BJ (cell line): ENCODE measurements at regions not wholly inside any gene's neighbourhood (a gene's known extent, or its start where the extent isn't known, plus 50 kb on each side); places are given as distances from the start of the nearest gene placed in this dataset.

ENCODE experiments used
- CTCF ChIA-PET: fragments of 350-600 bp; formaldehyde crosslinking; extraction: SDS; loops from one replicate; lab custom pipeline; 2021; ENCODE audit warnings: antibody characterized with exemption, inconsistent platforms; lab: Yijun Ruan, JAX
- POLR2A ChIA-PET: fragments of 300-600 bp; sonication (Branson Sonifier 250); formaldehyde crosslinking; extraction: SDS; loops from one replicate; lab custom pipeline; 2021; ENCODE audit warnings: antibody characterized with exemption; lab: Charles Lee
- DNase-seq: peaks from one replicate; pipeline ENCODE4 v3.0.0-alpha.2; 2011; ENCODE audit warnings: low read depth
- H3K27me3 ChIP-seq: 2 replicates; pipeline ENCODE4 v1.6.0; 2011; ENCODE audit warnings: low read length; ENCODE audit not compliant: control insufficient read depth, insufficient read depth
- H3K36me3 ChIP-seq: 2 replicates; pipeline ENCODE4 v1.5.1; 2011; ENCODE audit warnings: low read length; ENCODE audit not compliant: control insufficient read depth, insufficient read depth
- H3K4me3 ChIP-seq: 2 replicates; pipeline ENCODE4 v1.5.1; 2011; ENCODE audit warnings: low read depth, mild to moderate bottlenecking, control low read depth, low read length
- CTCF ChIP-seq: IDR thresholded peaks from 2 replicates; pipeline ENCODE4 v1.5.1; 2011; ENCODE audit warnings: low read depth, mild to moderate bottlenecking, control low read depth, inconsistent platforms, low read length, moderate library complexity; ENCODE audit not compliant: insufficient read depth

GRCh38 chr5:165028356-165028755, 1522.9 kb downstream of the MAT2B start:
- no peak for TF ChIP-seq CTCF
- CTCF ChIA-PET, result no interaction called here
- POLR2A ChIA-PET, result no interaction called here
- Histone ChIP-seq H3K27me3 (no peaks in the 10 kb centered on the region), H3K4me3 (no peak overlapping the region), H3K36me3 (no peaks in the 10 kb centered on the region)
- DNase-seq, result no peak

- Histone ChIP-seq H3K36me3 (no peaks in the 10 kb centered on the region), H3K4me3 (no peak overlapping the region), H3K27me3 (no peaks in the 10 kb centered on the region)
- no peak for TF ChIP-seq CTCF
- ChIA-PET POLR2A (no interaction called here), CTCF (no interaction called here)
- no peak for DNase-seq
Measured at GRCh38 chr5:165029099-165029870, 1523.9 kb downstream of the MAT2B start.

GRCh38 chr5:165030971-165031370, 1525.6 kb downstream of the MAT2B start:
- H3K4me3 ChIP-seq, result no peak overlapping the region
- ChIA-PET POLR2A (no interaction called here), CTCF (no interaction called here)
- no peak for DNase-seq
- no peak for TF ChIP-seq CTCF
- no peaks in the 10 kb centered on the region for H3K27me3 ChIP-seq
- no peaks in the 10 kb centered on the region for H3K36me3 ChIP-seq

GRCh38 chr5:165031371-165031770, 1526.0 kb downstream of the MAT2B start:
- ChIA-PET CTCF (no interaction called here), POLR2A (no interaction called here)
- no peaks in the 10 kb centered on the region for H3K27me3 ChIP-seq

GRCh38 chr5:165035520-165035919, 1530.1 kb downstream of the MAT2B start:
- DNase-seq, result no peak
- Histone ChIP-seq H3K27me3 (no peaks in the 10 kb centered on the region), H3K4me3 (no peak overlapping the region), H3K36me3 (no peaks in the 10 kb centered on the region)
- CTCF ChIA-PET, result no interaction called here
- POLR2A ChIA-PET, result no interaction called here
- no peak for TF ChIP-seq CTCF

More at GRCh38 chr5:165031371-165031770, 1526.0 kb downstream of the MAT2B start:
- no peak for TF ChIP-seq CTCF
- DNase-seq, result no peak
- no peaks in the 10 kb centered on the region for H3K36me3 ChIP-seq
- no peak overlapping the region for H3K4me3 ChIP-seq
